ENCODE measurements at regions not wholly inside any gene's neighbourhood (a gene's known extent, or its start where the extent isn't known, plus 50 kb on each side); places are given as distances from the start of the nearest gene placed in this dataset.
"Not testable (repeated sequence)": the region's sequence is repeated elsewhere in the genome, so short reads cannot be mapped to it uniquely, and the experiment has no call there.

- no peak for DNase-seq (ENCODE audit: low spot score)
Measured at GRCh38 chr2:8310557-8311455, 371.1 kb upstream of the ID2 start.

- DNase-seq (ENCODE audit: low spot score) = no peak
Measured at GRCh38 chr2:8312221-8312620, 369.6 kb upstream of the ID2 start.

DNA sequence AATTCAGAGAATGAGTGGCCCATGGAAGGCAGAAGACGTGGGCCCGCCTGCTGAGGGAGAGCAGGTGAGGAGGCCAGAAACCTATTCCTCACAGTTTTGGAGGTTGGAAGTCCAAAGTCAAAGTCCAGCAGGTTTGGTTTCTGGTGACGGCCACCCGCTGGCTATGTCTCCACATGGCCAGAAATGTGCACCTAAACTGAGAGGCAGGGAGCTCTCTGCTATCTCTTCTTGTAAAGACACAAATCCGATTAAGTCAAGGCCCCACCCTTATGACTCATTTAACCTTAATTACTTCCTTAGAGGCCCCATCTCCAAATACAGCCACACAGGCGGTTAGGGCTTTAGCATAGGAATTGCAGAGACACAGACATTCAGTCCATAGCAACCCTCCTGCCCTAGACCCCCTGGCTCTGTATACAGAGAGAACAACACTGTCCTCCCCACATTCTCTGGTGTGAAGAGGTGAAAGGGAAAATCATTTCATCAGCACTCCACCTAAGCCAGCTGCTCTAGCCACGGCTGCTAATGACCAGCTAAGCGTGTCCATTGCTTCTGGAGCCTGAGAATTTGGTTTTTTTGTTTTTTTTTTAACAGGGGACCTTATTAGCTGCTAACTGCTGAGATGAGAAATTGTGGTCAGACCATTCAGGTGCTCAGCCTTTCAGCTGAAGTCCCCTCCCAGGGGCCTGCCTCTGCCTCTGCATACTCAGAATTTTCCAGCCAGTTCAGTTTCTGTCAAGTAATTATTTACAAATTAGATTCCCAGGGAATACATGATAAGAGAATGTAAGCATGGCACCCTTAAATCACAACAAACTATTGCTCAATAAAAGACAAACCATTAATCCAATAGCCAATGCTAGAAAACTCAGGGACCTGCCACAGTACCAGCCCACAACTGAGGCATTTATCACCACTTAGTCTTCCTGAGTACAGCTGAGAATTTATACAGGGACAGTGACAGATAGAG lies 368.7 kb upstream of the ID2 start:
- peak; percentile 47 for DNase-seq (ENCODE audit: low spot score)

GRCh38 chr2:8314063-8314462 lies 367.8 kb upstream of the ID2 start:
- DNase-seq (ENCODE audit: low spot score) = no peak

GRCh38 chr2:8315531-8316165 lies 366.2 kb upstream of the ID2 start:
- DNase-seq (ENCODE audit: low spot score) = no peak

DNA sequence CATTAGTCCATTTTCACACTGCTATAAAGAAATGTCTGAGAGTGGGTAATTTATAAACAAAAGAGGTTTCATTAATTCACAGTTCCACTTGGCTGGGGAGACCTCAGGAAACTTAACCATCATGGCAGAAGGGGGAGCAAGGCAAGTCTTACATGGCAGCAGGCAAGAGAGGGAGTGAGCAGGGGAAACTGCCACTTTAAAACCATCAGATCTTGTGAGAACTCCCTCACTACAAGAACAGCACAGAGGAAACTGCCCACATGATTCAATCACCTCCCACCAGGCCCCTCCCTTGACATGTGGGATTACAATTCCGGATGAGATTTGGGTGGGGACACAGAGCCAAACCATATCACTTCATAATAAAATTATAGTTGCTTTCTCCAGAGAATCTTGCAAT lies 365.5 kb upstream of the ID2 start:
- no peak for DNase-seq (ENCODE audit: low spot score)

GRCh38 chr2:8317418-8317817 lies 364.4 kb upstream of the ID2 start:
- no peak for DNase-seq (ENCODE audit: low spot score)

GRCh38 chr2:8319219-8319618 lies 362.6 kb upstream of the ID2 start:
- no peak for DNase-seq (ENCODE audit: low spot score)

DNA sequence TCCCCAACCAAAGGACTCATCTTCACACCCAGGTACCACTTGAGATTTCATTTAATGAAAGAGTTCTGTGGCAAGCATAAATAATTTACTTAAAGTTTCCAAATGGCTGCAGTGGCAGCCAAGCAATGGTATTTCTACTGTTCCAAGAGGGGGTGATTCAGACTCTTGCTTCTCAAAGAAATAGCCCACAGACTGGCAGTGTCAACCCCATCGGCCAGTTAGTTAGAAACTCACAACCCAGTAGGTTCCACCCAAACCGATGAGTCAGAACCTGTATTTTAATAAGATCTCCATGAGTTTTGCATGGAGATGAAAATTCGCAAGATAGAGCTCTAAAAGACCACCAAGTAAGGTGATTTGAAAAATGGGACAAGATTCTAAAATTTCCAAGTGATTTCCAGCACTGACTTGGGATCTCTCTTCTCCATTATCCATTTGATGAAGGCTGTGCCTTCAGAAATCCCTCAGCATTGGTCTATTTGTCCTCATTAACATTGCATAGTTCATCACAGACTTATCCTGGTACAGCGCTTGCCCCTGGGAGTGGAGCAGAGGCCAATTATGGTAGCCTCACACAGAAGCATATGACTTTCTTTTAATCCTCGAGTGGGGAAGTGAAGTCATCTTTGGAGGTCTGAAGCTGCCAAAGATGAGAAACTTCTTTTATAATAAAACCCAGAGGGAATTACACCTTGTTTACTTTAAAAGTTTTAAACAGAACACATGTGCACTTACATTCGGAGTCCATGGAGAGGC lies 361.4 kb upstream of the ID2 start:
- no peak for DNase-seq (ENCODE audit: low spot score)

- no peak for DNase-seq (ENCODE audit: low spot score)
Measured at GRCh38 chr2:8322634-8323033, 359.2 kb upstream of the ID2 start.

DNA sequence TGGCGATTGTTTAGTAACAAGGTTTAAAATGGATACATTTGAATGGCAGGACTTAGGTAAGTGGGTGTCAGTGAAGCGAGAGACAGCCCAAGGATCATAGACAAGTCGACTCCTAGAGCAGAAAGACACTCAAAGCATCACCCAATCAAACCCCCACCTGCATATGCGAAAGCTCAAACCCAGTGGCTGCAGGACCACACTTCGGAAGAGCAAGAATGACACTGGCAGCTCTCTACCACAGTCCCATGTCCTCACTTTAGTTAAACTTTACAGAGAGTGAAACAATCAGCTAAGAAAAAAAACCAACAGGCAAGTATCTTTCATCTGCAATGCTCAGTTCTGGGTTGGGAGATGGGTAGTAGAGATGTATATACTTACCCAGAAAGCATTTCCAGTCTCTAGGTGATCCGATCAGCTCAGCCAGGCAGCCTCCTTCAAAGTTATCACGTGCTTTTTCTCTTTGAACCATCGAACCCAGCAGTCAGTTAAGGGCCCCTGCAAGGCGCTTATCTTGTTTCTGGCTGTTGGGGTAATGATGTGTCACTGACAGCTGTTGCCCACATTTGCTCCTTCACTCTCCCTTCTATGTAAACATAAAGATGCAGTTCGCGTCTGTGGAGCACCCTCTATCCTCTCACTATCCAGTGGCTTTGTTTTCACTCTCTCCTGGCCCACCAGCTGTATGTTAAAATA lies 357.5 kb upstream of the ID2 start:
- no peak for DNase-seq (ENCODE audit: low spot score)

DNA sequence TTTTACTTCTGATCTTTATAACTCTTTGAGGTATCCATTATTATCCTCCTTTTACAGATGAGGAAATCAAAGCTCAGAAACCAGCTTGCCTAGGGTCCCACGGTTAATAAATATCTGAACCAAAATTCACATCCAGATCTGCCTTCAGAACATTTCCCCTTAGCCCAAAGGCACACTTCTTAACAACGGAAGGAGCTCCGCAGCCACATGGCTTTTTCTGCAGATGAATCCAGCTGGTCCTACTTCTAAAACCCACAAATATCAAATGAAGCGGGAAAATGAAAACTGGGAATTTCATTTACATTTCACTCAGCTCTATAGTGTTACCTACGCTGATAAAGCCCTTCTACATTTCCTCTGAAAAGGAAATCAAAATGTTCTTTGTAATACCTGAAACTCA lies 357.0 kb upstream of the ID2 start:
- DNase-seq (ENCODE audit: low spot score) = no peak

DNA sequence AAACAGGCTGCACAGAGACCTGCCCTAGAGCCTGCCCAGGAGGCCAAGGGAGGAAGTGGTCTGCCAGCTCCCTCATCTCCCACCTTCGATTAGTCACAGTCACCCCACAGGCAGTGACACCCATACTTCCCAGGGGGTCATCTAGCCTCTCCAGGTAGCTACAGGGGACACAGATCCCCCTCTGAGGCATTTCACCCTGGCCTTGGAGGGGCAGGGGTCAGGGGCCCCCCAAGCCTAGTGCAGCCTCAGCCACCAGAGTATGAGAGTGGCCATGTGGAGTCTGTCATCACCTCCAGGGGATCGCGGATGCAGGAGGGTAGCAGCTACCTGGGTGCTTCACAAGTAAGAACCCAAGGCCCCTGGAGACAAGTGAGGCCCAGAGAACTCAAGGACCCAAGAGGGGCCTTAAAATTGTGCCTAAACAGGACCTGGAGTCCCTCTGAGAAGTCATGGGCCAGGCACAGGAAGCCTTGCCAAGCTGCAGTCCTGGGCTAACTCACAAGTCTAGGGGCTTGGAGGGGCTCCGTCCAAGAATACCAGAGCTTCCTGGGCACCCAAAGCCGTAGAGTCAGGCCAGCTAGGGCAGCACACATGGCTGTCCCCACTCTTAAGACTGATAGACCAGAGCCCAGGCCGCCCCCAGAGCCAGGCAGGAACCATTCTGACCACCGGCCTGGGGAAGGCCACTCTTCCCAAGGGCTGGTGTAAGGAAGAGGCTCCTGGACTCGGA lies 354.3 kb upstream of the ID2 start:
- no peak for DNase-seq (ENCODE audit: low spot score)

DNA sequence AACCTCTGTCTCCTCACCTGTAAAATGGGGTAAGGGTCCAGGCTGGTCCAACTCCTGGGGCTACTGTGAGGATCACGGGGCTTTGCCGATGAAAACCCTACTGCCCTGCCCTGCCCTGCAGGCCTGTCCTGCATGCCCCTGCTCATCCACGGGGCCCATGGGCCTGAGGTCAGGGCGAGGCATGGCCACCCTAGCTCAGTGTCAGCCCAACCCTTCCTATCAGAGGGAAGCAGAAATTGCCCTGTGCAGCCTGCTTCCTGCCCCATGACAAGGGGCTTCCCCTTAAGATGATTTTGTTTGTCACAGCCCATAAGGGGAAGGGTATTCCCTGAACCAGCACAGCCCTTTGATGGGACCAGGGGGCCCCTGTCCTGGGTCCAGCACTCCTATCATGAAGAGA lies 353.6 kb upstream of the ID2 start:
- no peak for DNase-seq (ENCODE audit: low spot score)

GRCh38 chr2:8329660-8330622 lies 351.9 kb upstream of the ID2 start:
- DNase-seq (ENCODE audit: low spot score) = no peak

GRCh38 chr2:8331068-8331467 lies 350.8 kb upstream of the ID2 start:
- no peak for DNase-seq (ENCODE audit: low spot score)

DNA sequence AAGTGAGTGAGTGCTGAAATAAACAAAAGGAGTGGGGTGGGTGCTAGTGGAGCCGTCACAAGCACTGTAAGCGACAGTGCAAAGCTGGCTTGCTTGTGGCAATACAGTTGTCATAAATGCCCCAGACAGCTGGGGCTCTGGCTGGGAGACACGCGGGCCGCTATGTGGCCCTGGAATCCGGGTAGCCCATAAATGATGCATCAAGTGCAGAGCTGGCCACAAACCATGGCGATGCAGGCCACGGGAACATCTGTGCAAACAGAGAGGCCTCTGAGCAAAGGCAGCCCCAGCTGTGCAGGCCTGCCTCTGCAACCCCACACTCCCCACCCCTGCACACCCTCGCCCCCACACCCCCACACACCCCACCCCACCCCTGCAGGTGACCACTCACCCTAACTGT lies 349.2 kb upstream of the ID2 start:
- no peak for DNase-seq (ENCODE audit: low spot score)

DNA sequence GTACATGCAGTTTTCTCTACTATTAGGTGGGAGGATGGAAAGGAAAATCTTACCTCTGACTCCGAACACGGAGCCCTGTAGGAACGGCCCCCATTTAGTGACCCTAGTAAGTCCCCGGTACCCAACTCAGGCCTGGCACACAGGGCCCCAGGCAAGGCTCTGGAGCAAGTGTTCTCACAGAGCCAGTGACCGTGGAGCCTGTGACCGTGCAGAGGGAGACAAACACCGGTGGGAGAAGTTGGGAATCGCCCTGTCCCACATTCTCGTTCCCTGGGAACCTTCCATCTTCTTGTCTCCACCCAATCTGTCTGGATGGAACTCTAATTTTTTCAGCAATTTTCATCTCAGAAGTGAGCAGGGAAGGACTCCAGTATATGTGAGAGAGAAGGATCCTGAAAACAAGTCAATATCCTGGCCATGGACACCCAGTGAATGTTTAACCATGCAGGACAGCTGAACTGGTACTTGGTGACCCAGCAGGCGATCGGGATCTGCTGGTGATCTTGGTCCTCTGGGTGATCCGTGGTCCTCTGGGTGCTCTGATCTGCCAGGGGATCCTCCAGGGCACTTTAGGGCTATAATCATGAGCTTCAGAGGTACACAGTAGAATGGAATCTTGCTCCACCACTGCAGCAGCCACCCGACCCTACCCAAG lies 348.6 kb upstream of the ID2 start:
- no peak for DNase-seq (ENCODE audit: low spot score)

GRCh38 chr2:8333832-8334187 lies 348.0 kb upstream of the ID2 start:
- not testable (repeated sequence) for DNase-seq (ENCODE audit: low spot score)

Measured in mucosa of gallbladder (tissue), 1 donor.